Uterus (tissue), 3 donors: ENCODE measurements at regions not wholly inside any gene's neighbourhood (a gene's known extent, or its start where the extent isn't known, plus 50 kb on each side); places are given as distances from the start of the nearest gene placed in this dataset.

ENCODE experiments used
- DNase-seq, 2 donors: peaks; one replicate each; pipeline ENCODE4 v3.0.0-alpha.2; 2019 to 2020
- H3K27ac ChIP-seq, 2 donors: fragments of 200-600 bp; sonication (generic); 1 replicate in 1 of 2; 2 replicates in 1 of 2; pipeline ENCODE4 v1.5.1; 2016 to 2018
- H3K27me3 ChIP-seq, 2 donors: fragments of 200-600 bp; sonication (generic); one replicate each; pipeline ENCODE4 v1.5.1; 2018 to 2019; ENCODE audit warnings: control low read depth in 1 of 2
- H3K36me3 ChIP-seq, 2 donors: fragments of 200-600 bp; sonication (generic); one replicate each; pipeline ENCODE4 v1.5.1; 2019; ENCODE audit warnings: control low read depth in 1 of 2
- H3K4me1 ChIP-seq, 2 donors: fragments of 200-600 bp; sonication (generic); one replicate each; pipeline ENCODE4 v1.5.1; 2018 to 2019; ENCODE audit warnings: control low read depth in 1 of 2
- H3K4me3 ChIP-seq, 2 donors: fragments of 200-600 bp; sonication (generic); 1 replicate in 1 of 2; 2 replicates in 1 of 2; pipeline ENCODE4 v1.5.1; 2018 to 2019; ENCODE audit warnings: mild to moderate bottlenecking in 1 of 2
- H3K9me3 ChIP-seq, 2 donors: fragments of 200-600 bp; sonication (generic); one replicate each; pipeline ENCODE4 v1.5.1; 2019; ENCODE audit warnings: control low read depth in 1 of 2
- CTCF ChIP-seq, 4 experiments: fragments of 200-600 bp in 2 of 4; fragments of 450-650 bp in 2 of 4; sonication (generic) in 2 of 4; IDR thresholded peaks; one replicate each; pipeline ENCODE4 v1.5.1; 2016 to 2019; ENCODE audit warnings: antibody characterized with exemption in 4 of 4, mild to moderate bottlenecking in 2 of 4, moderate library complexity in 1 of 4
- POLR2A ChIP-seq, 2 donors: fragments of 450-650 bp; IDR thresholded peaks; one replicate each; pipeline ENCODE4 v1.6.1; 2016; ENCODE audit warnings: antibody characterized with exemption in 2 of 2, mild to moderate bottlenecking in 1 of 2, moderate library complexity in 1 of 2
- intact Hi-C: fragments of 100-400 bp; cut with DNase I; formaldehyde crosslinking; loops from one replicate; pipeline ENCODE4 v1.15.1; 2023; ENCODE audit warnings: low total_unique reads
- donor health status: DM: yes; HTN: yes; CAD: no.

- Histone ChIP-seq H3K27ac (no peak overlapping the region), H3K36me3 (no peaks in the 10 kb centered on the region), H3K9me3 (no peaks in the 10 kb centered on the region), H3K4me1 (no peaks in the 10 kb centered on the region), H3K4me3 (no peak overlapping the region), H3K27me3 (no peaks in the 10 kb centered on the region)
- no peak for DNase-seq
- TF ChIP-seq CTCF (IDR thresholded peaks at IDR 0.05) (no peak), POLR2A (IDR thresholded peaks at IDR 0.05) (no peak)
- intact Hi-C loops = no loop called here
These were observed 133.1 kb upstream of the CDH12 start for GRCh38 chr5:22986281-22986680.

GRCh38 chr5:22985446-22985845 lies 132.3 kb upstream of the CDH12 start:
- no peaks in the 10 kb centered on the region for H3K36me3 ChIP-seq
- H3K27ac ChIP-seq = no peak overlapping the region
- TF ChIP-seq POLR2A (IDR thresholded peaks at IDR 0.05) (no peak), CTCF (IDR thresholded peaks at IDR 0.05) (no peak)
- no peaks in the 10 kb centered on the region for H3K27me3 ChIP-seq
- DNase-seq = no peak
- no peak overlapping the region for H3K4me3 ChIP-seq
- intact Hi-C loops = no loop called here
- no peaks in the 10 kb centered on the region for H3K4me1 ChIP-seq
- no peaks in the 10 kb centered on the region for H3K9me3 ChIP-seq

- Histone ChIP-seq H3K27me3 (no peaks in the 10 kb centered on the region), H3K4me1 (no peaks in the 10 kb centered on the region), H3K9me3 (no peaks in the 10 kb centered on the region), H3K36me3 (no peaks in the 10 kb centered on the region), H3K4me3 (no peak overlapping the region), H3K27ac (no peak overlapping the region)
- DNase-seq = no peak
- TF ChIP-seq POLR2A (IDR thresholded peaks at IDR 0.05) (no peak), CTCF (IDR thresholded peaks at IDR 0.05) (no peak)
- intact Hi-C loops = no loop called here
These were observed 117.9 kb upstream of the CDH12 start for GRCh38 chr5:22970956-22971618.

- Histone ChIP-seq H3K27me3 (no peaks in the 10 kb centered on the region), H3K36me3 (no peaks in the 10 kb centered on the region), H3K9me3 (no peaks in the 10 kb centered on the region), H3K27ac (no peak overlapping the region), H3K4me1 (no peaks in the 10 kb centered on the region), H3K4me3 (no peak overlapping the region)
- DNase-seq = no peak
- intact Hi-C loops = no loop called here
- TF ChIP-seq CTCF (IDR thresholded peaks at IDR 0.05) = no peak
- TF ChIP-seq POLR2A (IDR thresholded peaks at IDR 0.05) = no peak
These were observed 117.3 kb upstream of the CDH12 start for GRCh38 chr5:22970491-22970890.

- H3K4me1 ChIP-seq = no peaks in the 10 kb centered on the region
- no peaks in the 10 kb centered on the region for H3K36me3 ChIP-seq
- H3K9me3 ChIP-seq = no peaks in the 10 kb centered on the region
- H3K27me3 ChIP-seq = no peaks in the 10 kb centered on the region
- no peak for DNase-seq
- TF ChIP-seq POLR2A (IDR thresholded peaks at IDR 0.05) (no peak), CTCF (IDR thresholded peaks at IDR 0.05) (no peak)
- intact Hi-C loops = no loop called here
- H3K27ac ChIP-seq = no peak overlapping the region
- no peak overlapping the region for H3K4me3 ChIP-seq
These were observed 115.2 kb upstream of the CDH12 start for GRCh38 chr5:22968386-22968785.
